DOHH2 (cell line): ENCODE measurements at regions not wholly inside any gene's neighbourhood (a gene's known extent, or its start where the extent isn't known, plus 50 kb on each side); places are given as distances from the start of the nearest gene placed in this dataset.

Experiments used
- CTCF ChIP-seq: fragments of 200-600 bp; sonication (generic); IDR thresholded peaks from one replicate; pipeline ENCODE4 v1.5.1; 2014; ENCODE audit warnings: antibody characterized with exemption, mild to moderate bottlenecking, low read depth, low read length; ENCODE audit not compliant: poor library complexity, severe bottlenecking
- EZH2phosphoT487 ChIP-seq: fragments of 200-600 bp; sonication (generic); IDR thresholded peaks from 2 replicates; pipeline ENCODE4 v1.6.1; 2017; ENCODE audit warnings: borderline replicate concordance, mild to moderate bottlenecking, antibody characterized with exemption, low read length, moderate library complexity, mixed read lengths

DNA sequence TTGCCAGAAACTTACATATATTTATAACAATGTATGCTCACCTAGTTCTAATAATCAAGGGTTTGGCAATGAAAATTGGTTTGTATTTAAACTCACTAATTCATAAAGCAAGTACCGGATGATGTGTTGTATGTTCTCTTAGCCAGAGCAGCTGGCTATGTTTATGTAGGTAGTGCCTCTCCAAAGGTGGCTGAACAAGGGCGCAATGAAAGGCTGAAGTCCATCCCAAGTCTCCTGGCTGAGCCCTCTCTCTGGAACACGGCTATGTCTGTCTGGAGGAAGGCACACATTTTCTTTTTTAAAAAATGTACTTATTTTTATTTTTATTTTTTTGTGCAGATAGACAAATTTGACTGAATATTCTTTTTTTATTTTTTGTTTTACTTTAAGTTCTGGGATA is 141.2 kb upstream of the DAB2 start:
- TF ChIP-seq CTCF (no peak), EZH2phosphoT487 (no peak)
